ENCODE measurements at regions not wholly inside any gene's neighbourhood (a gene's known extent, or its start where the extent isn't known, plus 50 kb on each side); places are given as distances from the start of the nearest gene placed in this dataset.

DNA sequence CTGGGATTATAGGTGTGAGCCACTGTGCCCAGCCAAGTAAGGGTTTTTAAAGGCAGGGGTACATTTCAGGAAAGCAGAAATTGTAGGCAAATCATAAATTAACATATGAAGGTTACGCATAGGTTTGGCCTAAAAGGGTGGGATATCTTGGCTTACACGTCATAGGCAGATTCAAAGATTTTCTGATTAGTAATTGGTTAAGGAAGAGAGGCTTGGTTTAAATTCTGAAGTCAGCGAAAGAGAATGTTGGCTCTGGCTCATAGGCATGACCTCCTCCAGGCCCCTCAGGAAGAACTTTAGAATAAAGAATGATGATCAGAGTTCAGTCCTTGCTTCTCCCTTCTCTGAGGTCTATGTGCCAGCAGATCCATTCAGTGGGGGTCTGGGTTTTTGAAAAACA is 124.8 kb upstream of the RBBP6 start:
- DNase-seq (ENCODE audit: low read depth), result no peak

DNA sequence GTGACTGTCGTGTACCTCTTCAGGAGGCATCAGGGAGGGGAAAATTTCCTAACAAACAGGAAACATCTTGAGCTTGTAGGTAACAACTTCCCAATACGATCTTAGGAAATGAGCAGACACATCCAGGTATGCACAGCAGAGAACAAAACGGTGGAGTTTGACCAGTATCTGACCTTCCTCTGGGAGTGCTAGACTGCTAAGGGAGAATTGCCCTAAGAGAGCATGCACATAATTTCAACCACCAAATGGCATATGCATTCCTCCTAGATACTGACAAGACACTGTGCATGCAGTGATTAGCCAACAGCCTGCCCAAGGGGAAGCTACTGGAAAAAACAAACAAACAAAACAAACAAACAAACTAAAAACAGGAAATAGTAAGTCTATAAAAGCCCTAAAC is 120.6 kb upstream of the RBBP6 start:
- DNase-seq (ENCODE audit: low read depth), result no peak

DNA sequence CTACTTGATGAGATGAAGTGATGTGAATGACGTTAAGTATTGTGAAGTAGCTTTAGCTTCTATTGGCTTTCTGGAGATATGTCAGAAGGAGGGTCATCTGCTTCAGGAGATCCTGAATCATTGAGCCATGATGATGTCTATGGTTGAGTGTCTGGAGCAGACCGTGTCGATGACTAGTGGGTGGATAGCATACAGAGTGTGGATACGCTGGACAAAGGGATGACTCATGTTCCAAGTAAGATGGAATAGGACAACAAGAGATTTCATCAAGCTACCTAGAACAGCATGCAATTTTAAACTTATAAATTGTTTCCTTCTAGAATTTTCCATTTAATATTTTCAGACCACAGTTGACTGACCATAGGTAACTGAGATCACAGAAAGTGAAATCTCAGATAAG is 116.1 kb upstream of the RBBP6 start:
- DNase-seq (ENCODE audit: low read depth), result peak; percentile 31

- no peak for DNase-seq (ENCODE audit: low read depth)
Measured at GRCh38 chr16:24424364-24424763, 115.0 kb upstream of the RBBP6 start.

DNA sequence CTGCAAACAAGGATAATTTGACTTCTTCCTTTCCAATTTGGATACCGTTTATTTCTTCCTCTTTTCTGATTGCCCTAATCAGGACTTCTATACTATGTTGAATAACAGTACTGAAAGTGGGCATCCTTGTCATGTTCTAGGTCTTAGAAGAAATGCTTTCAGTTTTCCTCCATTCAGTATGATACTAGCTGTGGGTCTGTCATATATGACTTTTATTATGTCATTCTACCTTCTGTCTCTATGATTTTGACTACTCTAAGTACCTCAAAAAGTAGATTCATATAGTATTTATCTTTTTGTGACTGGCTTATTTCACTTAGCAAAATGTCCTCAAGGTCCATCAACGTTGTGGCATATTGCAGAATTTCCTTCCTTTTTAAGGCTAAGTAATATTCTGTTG is 111.5 kb upstream of the RBBP6 start:
- DNase-seq (ENCODE audit: low read depth), result no peak

- no peak for DNase-seq (ENCODE audit: low read depth)
Measured at GRCh38 chr16:24428756-24429155, 110.6 kb upstream of the RBBP6 start.

DNA sequence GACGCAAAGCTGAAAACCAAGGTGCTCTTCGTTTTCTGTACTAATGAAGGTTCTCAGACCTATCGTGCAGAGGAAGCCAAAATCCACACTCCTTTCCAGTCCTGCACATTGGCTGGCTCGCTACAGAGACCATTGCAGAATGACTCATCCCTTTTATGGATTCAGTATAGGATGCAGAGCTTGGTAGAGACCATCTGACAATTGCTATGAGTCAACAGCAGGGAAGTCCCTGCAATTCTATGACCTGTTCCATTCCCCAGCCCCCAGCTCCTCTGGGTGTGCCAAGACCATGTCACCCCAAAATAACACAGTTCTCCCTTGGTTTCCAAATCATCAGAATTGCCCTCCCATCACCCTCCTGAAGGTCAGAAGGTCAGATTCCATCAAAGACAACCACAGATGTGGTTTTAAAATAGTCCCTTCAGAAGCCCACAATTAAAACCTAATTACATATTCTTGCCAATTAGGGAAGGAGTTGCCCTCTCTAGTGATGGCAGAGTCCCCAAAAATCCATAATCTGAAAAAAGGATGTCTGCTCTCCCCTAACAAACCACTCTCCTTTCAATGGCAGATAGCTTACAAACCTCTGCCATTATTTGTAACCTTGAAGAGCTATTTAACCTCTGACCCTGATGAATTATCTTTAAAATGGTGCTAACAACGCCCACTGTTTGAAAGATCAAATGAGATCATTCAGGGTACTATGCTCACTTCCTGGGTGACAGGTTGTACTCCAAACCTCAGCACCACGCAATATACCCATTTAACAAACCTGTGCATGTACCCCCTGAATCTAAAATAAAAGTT is 108.2 kb upstream of the RBBP6 start:
- DNase-seq (ENCODE audit: low read depth), result peak; percentile 77

- DNase-seq (ENCODE audit: low read depth), result no peak
Measured at GRCh38 chr16:24433706-24434105, 105.7 kb upstream of the RBBP6 start.

DNA sequence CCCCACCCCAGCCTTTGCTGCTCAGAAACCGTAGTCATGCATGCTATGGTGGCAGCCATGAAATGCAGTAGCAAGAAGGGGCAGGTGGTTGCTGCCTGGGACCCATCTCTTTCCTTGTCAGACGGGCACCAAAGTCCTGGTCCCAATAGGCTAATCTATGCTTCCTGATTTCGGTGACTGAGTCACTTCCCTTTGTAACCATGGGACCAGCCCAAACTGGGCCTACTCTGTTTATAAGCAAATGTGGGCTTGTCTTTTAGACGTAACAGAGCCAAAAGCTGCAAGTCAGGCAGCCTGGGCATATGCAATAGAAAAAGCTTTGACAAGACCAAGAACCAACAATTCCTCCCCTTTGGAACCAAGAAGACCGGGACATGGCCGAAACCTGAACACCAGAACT is 99.1 kb upstream of the RBBP6 start:
- DNase-seq (ENCODE audit: low read depth), result peak; percentile 20

DNA sequence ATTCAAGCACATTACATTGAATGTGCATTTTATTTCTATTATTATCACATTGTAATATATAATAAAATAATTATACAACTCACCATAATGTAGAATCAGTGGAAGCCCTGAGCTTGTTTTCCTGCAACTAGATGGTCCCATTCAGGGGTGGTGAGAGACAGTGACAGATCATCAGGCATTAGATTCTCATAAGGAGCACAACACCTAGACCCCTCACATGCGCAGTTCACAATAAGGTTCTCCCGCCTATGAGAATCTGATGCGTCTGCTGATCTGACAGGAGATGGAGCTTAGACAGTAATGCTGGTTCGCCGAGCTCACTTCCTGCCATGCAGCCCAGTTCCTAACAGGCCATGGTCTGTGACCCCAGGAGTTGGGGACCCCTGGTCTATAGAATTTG is 96.7 kb upstream of the RBBP6 start:
- no peak for DNase-seq (ENCODE audit: low read depth)

- DNase-seq (ENCODE audit: low read depth), result no peak
Measured at GRCh38 chr16:24445216-24445615, 94.2 kb upstream of the RBBP6 start.

GRCh38 chr16:24446189-24446588 is 93.2 kb upstream of the RBBP6 start:
- peak; percentile 2 for DNase-seq (ENCODE audit: low read depth)

DNA sequence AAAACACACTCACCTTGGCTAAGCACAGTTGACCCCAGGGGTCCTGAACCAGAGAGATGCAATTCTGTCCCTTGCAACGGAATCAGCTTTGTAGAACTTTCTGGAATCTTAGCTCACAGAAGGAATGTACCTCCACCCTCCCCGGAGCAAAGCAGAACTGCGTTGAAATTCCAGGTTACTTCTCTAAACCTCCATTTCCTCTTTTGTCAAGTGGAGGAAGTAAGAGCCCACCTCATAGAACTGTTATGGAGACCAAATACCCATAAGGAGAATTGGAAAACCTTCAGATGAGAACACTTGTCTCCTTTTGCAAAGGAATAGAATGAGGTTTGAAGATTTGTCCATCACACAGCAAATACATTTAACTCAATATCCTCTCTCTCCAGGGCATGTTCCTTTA is 86.6 kb upstream of the RBBP6 start:
- no peak for DNase-seq (ENCODE audit: low read depth)

DNA sequence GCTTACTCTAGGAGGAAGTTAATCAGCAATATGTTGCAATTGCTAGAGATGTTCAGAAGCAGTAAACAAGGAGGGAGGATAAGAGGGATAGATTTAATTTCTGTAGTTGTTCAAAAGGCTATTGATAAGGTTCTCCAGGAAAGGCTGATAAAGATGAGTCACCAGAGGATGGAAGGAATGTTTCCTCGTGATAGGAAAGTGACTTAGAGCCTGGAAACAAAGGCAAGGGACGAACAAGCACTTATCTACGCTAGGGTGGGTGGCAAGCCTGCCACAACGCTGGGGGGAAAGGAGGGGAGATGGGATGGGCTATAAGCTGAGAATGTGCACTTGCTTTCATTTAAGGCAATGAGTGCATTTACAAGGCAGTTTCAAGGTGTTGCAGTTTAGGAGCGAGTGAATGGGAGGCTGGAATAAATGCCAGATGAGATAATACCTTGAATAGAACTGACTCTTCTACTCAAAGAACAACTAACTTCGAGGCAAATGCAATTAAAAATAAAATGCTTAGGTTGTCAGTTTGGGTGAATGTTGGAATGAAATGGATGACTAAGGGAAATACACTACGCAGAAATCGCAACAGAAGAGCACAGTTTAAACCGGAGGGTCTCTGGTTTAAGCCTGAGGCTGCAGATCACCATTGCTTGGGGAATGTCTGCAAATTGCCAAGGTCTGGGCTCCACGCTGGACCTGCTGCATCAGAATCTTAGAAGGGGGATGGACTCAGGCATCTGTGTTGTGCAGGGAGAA is 76.0 kb upstream of the RBBP6 start:
- DNase-seq (ENCODE audit: low read depth), result no peak

DNA sequence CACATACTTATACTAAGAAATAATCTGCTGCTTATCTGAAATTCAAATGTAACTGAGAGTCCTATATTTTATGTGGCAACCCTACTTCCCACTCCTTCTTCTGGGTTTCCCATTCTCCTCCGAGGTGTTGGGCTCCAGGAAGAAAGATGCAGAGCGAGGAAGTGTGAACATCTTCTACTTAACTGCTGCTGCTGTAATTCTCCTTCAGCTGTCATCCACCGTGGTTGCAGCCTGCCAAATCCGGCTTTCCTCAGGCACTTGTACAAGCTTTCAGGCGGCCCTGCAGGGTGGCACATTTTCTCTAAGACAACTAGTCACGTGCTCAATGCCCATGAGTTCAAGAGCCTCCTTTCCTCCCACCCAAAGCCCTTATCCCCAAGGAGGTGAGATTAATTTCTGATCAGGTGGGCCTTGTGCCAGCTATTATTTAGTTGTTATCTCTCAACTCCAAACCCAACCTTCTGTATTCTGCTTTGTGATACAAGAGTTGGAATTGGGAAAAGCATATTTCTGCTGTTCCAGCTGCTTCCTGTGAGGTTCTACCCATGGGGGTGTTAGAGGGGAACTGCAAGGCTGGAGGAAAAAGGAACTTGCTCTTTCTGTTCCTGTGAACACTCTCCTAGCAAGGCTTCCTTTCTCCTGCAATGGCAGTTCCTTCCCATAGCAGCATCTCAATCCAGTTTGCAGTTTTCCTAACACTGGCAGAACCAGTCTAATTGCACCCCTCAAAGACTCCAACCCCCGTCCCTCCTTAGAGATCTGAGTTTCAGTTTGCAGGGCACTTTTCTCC is 67.6 kb upstream of the RBBP6 start:
- DNase-seq (ENCODE audit: low read depth), result no peak

DNA sequence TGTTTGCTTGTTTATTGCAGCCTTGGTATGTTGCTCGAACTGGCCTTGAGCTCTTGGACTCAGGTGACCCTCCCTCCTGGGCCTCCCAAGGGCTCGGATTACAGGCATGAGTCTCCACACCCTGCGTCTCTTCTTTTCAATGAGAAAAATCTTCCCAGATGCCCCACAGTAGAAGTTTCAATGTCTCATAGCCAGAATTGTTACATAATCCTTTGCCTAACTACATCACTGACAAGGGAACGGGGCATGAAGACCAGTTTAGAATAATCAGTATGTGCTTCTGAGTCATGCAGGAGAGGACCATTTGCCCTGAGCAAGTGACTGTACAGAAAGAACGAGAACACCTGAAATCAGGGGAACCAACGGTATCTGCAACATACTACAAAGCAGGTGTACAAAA is 61.9 kb upstream of the RBBP6 start:
- DNase-seq (ENCODE audit: low read depth), result no peak

DNA sequence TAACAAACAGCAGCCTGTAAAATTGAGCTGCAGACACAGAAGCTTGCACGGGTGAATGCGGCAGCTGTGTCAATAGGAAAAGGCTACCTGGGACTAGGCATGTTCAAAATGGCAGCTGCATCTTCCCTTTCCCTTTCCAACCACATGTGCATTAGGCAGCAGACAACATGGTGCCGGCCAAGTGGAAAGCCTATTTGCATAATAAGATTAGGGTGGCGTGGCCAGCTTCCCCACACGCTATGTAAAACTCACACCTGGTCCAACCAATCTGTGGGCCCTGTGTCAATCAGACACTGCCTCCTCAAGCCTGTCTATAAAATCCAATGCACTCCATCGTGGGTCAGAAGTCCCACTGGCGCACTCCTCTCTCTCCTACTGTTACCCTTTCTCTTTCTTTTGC is 61.0 kb upstream of the RBBP6 start:
- DNase-seq (ENCODE audit: low read depth), result no peak

DNA sequence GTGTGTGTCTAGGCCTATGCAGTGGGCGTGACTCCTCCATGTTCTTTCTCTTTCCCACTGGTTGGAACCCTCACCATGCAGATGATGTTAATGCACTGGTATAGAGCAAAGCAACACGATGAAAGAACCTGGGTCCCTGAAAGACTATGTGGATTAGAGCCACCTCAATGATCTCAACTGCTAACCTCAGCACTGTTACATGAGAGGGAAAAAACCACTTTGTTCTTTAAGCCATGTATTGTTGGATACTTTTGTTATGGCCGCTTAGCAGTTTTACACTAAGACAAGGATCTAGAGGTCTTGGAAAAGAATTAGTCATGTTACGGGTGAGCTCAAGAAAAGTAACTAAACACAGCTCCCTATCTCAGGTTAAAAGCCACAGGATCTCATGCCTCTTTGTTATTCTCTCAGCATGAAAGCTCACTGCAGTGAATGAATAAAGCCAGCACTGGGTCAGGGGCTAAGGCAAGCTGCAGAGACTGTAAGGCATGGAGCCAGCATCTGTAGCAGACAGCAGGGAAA is 56.6 kb upstream of the RBBP6 start:
- DNase-seq (ENCODE audit: low read depth), result no peak

DNA sequence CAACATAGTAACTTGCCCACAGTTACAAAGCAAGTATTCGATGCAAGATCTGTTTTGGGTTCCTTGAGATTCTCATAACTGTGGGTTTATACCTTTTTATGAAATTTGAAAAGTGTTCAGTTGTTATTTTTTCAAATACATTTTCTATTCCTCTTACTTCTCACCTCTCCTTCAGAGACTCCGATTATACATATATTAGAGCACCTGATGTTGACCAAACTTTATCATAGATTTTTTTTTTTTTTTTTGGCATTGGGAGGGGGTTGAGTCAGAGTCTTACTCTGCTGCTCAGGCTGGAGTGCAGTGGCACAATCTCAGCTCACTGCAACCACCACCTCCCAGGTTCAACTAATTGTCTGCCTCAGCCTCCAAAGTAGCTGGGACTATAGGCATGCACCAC is 51.3 kb upstream of the RBBP6 start:
- DNase-seq (ENCODE audit: low read depth), result no peak
